ENCODE measurements at regions not wholly inside any gene's neighbourhood (a gene's known extent, or its start where the extent isn't known, plus 50 kb on each side); places are given as distances from the start of the nearest gene placed in this dataset.

- TF ChIP-seq CTCF (conservative IDR thresholded peaks at IDR 0.05; ENCODE audit: low read length) = no peak
- no peak for TF ChIP-seq EZH2phosphoT487 (IDR thresholded peaks at IDR 0.05; ENCODE audit: borderline replicate concordance)
Measured at GRCh38 chr16:79843145-79843544, 242.6 kb upstream of the MAF start.
